ENCODE measurements at regions not wholly inside any gene's neighbourhood (a gene's known extent, or its start where the extent isn't known, plus 50 kb on each side); places are given as distances from the start of the nearest gene placed in this dataset.

GRCh38 chr16:64841071-64841470 is 280.8 kb downstream of the CDH11 start:
- H3K9me3 ChIP-seq (ENCODE audit: low read length), result no peaks in the 10 kb centered on the region
- no peaks in the 10 kb centered on the region for H3F3A ChIP-seq (ENCODE audit: insufficient read depth, low read length, poor library complexity, severe bottlenecking)
- no peaks in the 10 kb centered on the region for H3K27me3 ChIP-seq (ENCODE audit: insufficient read depth, low read depth, low read length)
- no peaks in the 10 kb centered on the region for H3K36me3 ChIP-seq (ENCODE audit: insufficient read depth, low read length)
- no peak overlapping the region for H3K9ac ChIP-seq (ENCODE audit: low read length)
- H3K27ac ChIP-seq (ENCODE audit: low read length), result no peak overlapping the region
- H3K4me2 ChIP-seq (ENCODE audit: low read length), result no peak overlapping the region
- no peaks in the 10 kb centered on the region for H4K20me1 ChIP-seq (ENCODE audit: insufficient read depth)
- H3K4me3 ChIP-seq (ENCODE audit: low read length), result no peak overlapping the region
- H3K9me2 ChIP-seq (ENCODE audit: insufficient read depth, low read length), result no peaks in the 10 kb centered on the region
- no peak overlapping the region for H2AFZ ChIP-seq (ENCODE audit: low read depth, low read length)
- H3K79me2 ChIP-seq (replicated peaks; ENCODE audit: insufficient read depth, low read length), result no peaks in the 10 kb centered on the region
- TF ChIP-seq REST (IDR thresholded peaks at IDR 0.05; ENCODE audit: borderline replicate concordance), result no peak
- TF ChIP-seq RAD21 (conservative IDR thresholded peaks at IDR 0.05), result no peak
- no peak for TF ChIP-seq EP300 (conservative IDR thresholded peaks at IDR 0.05; ENCODE audit: poor library complexity, severe bottlenecking)
- TF ChIP-seq POLR2AphosphoS5 (IDR thresholded peaks at IDR 0.05), result no peak
- TF ChIP-seq CTCF (IDR thresholded peaks at IDR 0.05; ENCODE audit: poor library complexity, severe bottlenecking), result no peak
- no peak for TF ChIP-seq EZH2 (IDR thresholded peaks at IDR 0.05; ENCODE audit: borderline replicate concordance, insufficient read depth, low read length, poor library complexity, severe bottlenecking)
- TF ChIP-seq SMC3 (conservative IDR thresholded peaks at IDR 0.05; ENCODE audit: poor library complexity), result no peak
- TF ChIP-seq TAF1 (IDR thresholded peaks at IDR 0.05; ENCODE audit: low read depth), result no peak
- no peak for TF ChIP-seq MXI1 (conservative IDR thresholded peaks at IDR 0.05; ENCODE audit: poor library complexity, severe bottlenecking)

- Histone ChIP-seq H4K20me1 (ENCODE audit: insufficient read depth) (no peaks in the 10 kb centered on the region), H3K4me3 (ENCODE audit: low read length) (no peak overlapping the region), H3K27ac (ENCODE audit: low read length) (no peak overlapping the region), H3K4me2 (ENCODE audit: low read length) (no peak overlapping the region), H3K79me2 (replicated peaks; ENCODE audit: insufficient read depth, low read length) (no peaks in the 10 kb centered on the region), H2AFZ (ENCODE audit: low read depth, low read length) (no peak overlapping the region), H3K9ac (ENCODE audit: low read length) (no peak overlapping the region), H3F3A (ENCODE audit: insufficient read depth, low read length, poor library complexity, severe bottlenecking) (peaks cover 2% of the 10 kb centered on the region), H3K36me3 (ENCODE audit: insufficient read depth, low read length) (no peaks in the 10 kb centered on the region), H3K27me3 (ENCODE audit: insufficient read depth, low read depth, low read length) (no peaks in the 10 kb centered on the region), H3K9me3 (ENCODE audit: low read length) (no peaks in the 10 kb centered on the region), H3K9me2 (ENCODE audit: insufficient read depth, low read length) (no peaks in the 10 kb centered on the region)
- peak; percentile 6 for TF ChIP-seq POLR2AphosphoS5 (IDR thresholded peaks at IDR 0.05)
- peak; percentile 80 for TF ChIP-seq EP300 (conservative IDR thresholded peaks at IDR 0.05; ENCODE audit: poor library complexity, severe bottlenecking)
- no peak for TF ChIP-seq MXI1 (conservative IDR thresholded peaks at IDR 0.05; ENCODE audit: poor library complexity, severe bottlenecking)
- TF ChIP-seq TAF1 (IDR thresholded peaks at IDR 0.05; ENCODE audit: low read depth), result no peak
Observed at GRCh38 chr16:64830653-64831052, 291.2 kb downstream of the CDH11 start.

GRCh38 chr16:64829678-64830077 is 292.2 kb downstream of the CDH11 start:
- Histone ChIP-seq H3K9me3 (ENCODE audit: low read length) (no peaks in the 10 kb centered on the region), H3K4me2 (ENCODE audit: low read length) (no peak overlapping the region), H3K9ac (ENCODE audit: low read length) (no peak overlapping the region), H3K27ac (ENCODE audit: low read length) (no peak overlapping the region), H3K79me2 (replicated peaks; ENCODE audit: insufficient read depth, low read length) (no peaks in the 10 kb centered on the region), H3K36me3 (ENCODE audit: insufficient read depth, low read length) (no peaks in the 10 kb centered on the region), H4K20me1 (ENCODE audit: insufficient read depth) (no peaks in the 10 kb centered on the region), H3F3A (ENCODE audit: insufficient read depth, low read length, poor library complexity, severe bottlenecking) (peaks cover 2% of the 10 kb centered on the region), H3K9me2 (ENCODE audit: insufficient read depth, low read length) (no peaks in the 10 kb centered on the region), H3K4me3 (ENCODE audit: low read length) (no peak overlapping the region), H2AFZ (ENCODE audit: low read depth, low read length) (no peak overlapping the region), H3K27me3 (ENCODE audit: insufficient read depth, low read depth, low read length) (no peaks in the 10 kb centered on the region)
- TF ChIP-seq MXI1 (conservative IDR thresholded peaks at IDR 0.05; ENCODE audit: poor library complexity, severe bottlenecking) (no peak), TAF1 (IDR thresholded peaks at IDR 0.05; ENCODE audit: low read depth) (no peak), EP300 (conservative IDR thresholded peaks at IDR 0.05; ENCODE audit: poor library complexity, severe bottlenecking) (peak; percentile 57), REST (IDR thresholded peaks at IDR 0.05; ENCODE audit: borderline replicate concordance) (no peak), SMC3 (conservative IDR thresholded peaks at IDR 0.05; ENCODE audit: poor library complexity) (no peak), POLR2AphosphoS5 (IDR thresholded peaks at IDR 0.05) (peak; percentile 75), CTCF (IDR thresholded peaks at IDR 0.05; ENCODE audit: poor library complexity, severe bottlenecking) (no peak), EZH2 (IDR thresholded peaks at IDR 0.05; ENCODE audit: borderline replicate concordance, insufficient read depth, low read length, poor library complexity, severe bottlenecking) (no peak)
